ENCODE measurements at regions not wholly inside any gene's neighbourhood (a gene's known extent, or its start where the extent isn't known, plus 50 kb on each side); places are given as distances from the start of the nearest gene placed in this dataset.
"Not testable (repeated sequence)": the region's sequence is repeated elsewhere in the genome, so short reads cannot be mapped to it uniquely, and the experiment has no call there.

GRCh38 chr1:9449976-9450696, 89.1 kb upstream of the SLC25A33 start:
- no peak for DNase-seq (ENCODE audit: low spot score in 2 of 2)
- H3K36me3 Mint-ChIP-seq = no peaks in the 10 kb centered on the region
- no peak for ATAC-seq
- H3K4me1 Mint-ChIP-seq = no peaks in the 10 kb centered on the region
- no peaks in the 10 kb centered on the region for H3K9me3 Mint-ChIP-seq
- H3K27ac Mint-ChIP-seq = no peak overlapping the region
- H3K4me3 Mint-ChIP-seq = no peak overlapping the region

- no peaks in the 10 kb centered on the region for H3K36me3 Mint-ChIP-seq
Measured at GRCh38 chr1:9451081-9451480, 88.2 kb upstream of the SLC25A33 start.

GRCh38 chr1:9452516-9453140, 86.6 kb upstream of the SLC25A33 start:
- Mint-ChIP-seq H3K9me3 (no peaks in the 10 kb centered on the region), H3K36me3 (no peaks in the 10 kb centered on the region), H3K4me3 (no peak overlapping the region), H3K4me1 (no peaks in the 10 kb centered on the region), H3K27ac (peak overlapping the region; percentile 23)
- ATAC-seq (no peak), DNase-seq (ENCODE audit: low spot score in 2 of 2) (no peak)

More at GRCh38 chr1:9451081-9451480, 88.2 kb upstream of the SLC25A33 start:
- DNase-seq (ENCODE audit: low spot score in 2 of 2) (no peak), ATAC-seq (no peak)
- Mint-ChIP-seq H3K9me3 (no peaks in the 10 kb centered on the region), H3K27ac (no peak overlapping the region), H3K4me3 (no peak overlapping the region), H3K4me1 (no peaks in the 10 kb centered on the region)

GRCh38 chr1:9453375-9453774, 85.9 kb upstream of the SLC25A33 start:
- H3K27ac Mint-ChIP-seq = no peak overlapping the region
- H3K4me1 Mint-ChIP-seq = no peaks in the 10 kb centered on the region
- DNase-seq (ENCODE audit: low spot score in 2 of 2) = no peak
- ATAC-seq = no peak
- no peaks in the 10 kb centered on the region for H3K9me3 Mint-ChIP-seq
- H3K36me3 Mint-ChIP-seq = no peaks in the 10 kb centered on the region
- H3K4me3 Mint-ChIP-seq = no peak overlapping the region

- Mint-ChIP-seq H3K9me3 (no peaks in the 10 kb centered on the region), H3K4me1 (no peaks in the 10 kb centered on the region), H3K4me3 (no peak overlapping the region), H3K27ac (no peak overlapping the region), H3K36me3 (no peaks in the 10 kb centered on the region)
- DNase-seq (ENCODE audit: low spot score in 2 of 2) (no peak), ATAC-seq (no peak)
Measured at GRCh38 chr1:9453779-9454418, 85.4 kb upstream of the SLC25A33 start.

GRCh38 chr1:9454494-9455066, 84.7 kb upstream of the SLC25A33 start:
- ATAC-seq = no peak
- H3K36me3 Mint-ChIP-seq = no peaks in the 10 kb centered on the region
- no peak overlapping the region for H3K27ac Mint-ChIP-seq

GRCh38 chr1:9455487-9456234, 83.6 kb upstream of the SLC25A33 start:
- DNase-seq (ENCODE audit: low spot score in 2 of 2) = peak; percentile 51 to 78

More at GRCh38 chr1:9454494-9455066, 84.7 kb upstream of the SLC25A33 start:
- H3K4me3 Mint-ChIP-seq = no peak overlapping the region
- H3K9me3 Mint-ChIP-seq = no peaks in the 10 kb centered on the region
- no peaks in the 10 kb centered on the region for H3K4me1 Mint-ChIP-seq
- no peak for DNase-seq (ENCODE audit: low spot score in 2 of 2)

GRCh38 chr1:9456833-9457232, 82.4 kb upstream of the SLC25A33 start:
- DNase-seq (ENCODE audit: low spot score in 2 of 2) (no peak), ATAC-seq (no peak)
- Mint-ChIP-seq H3K4me3 (no peak overlapping the region), H3K4me1 (no peaks in the 10 kb centered on the region), H3K36me3 (no peaks in the 10 kb centered on the region), H3K27ac (no peak overlapping the region), H3K9me3 (no peaks in the 10 kb centered on the region)

More at GRCh38 chr1:9455487-9456234, 83.6 kb upstream of the SLC25A33 start:
- peak; percentile 77 for ATAC-seq
- Mint-ChIP-seq H3K27ac (no peak overlapping the region), H3K4me3 (no peak overlapping the region), H3K9me3 (no peaks in the 10 kb centered on the region), H3K4me1 (no peaks in the 10 kb centered on the region), H3K36me3 (no peaks in the 10 kb centered on the region)

GRCh38 chr1:9459816-9460407, 79.4 kb upstream of the SLC25A33 start:
- ATAC-seq (no peak), DNase-seq (ENCODE audit: low spot score in 2 of 2) (no peak)
- H3K27ac Mint-ChIP-seq = no peak overlapping the region
- H3K9me3 Mint-ChIP-seq = no peaks in the 10 kb centered on the region
- no peaks in the 10 kb centered on the region for H3K4me1 Mint-ChIP-seq
- H3K4me3 Mint-ChIP-seq = no peak overlapping the region
- no peaks in the 10 kb centered on the region for H3K36me3 Mint-ChIP-seq

- ATAC-seq (no peak), DNase-seq (ENCODE audit: low spot score in 2 of 2) (no peak)
- Mint-ChIP-seq H3K9me3 (no peaks in the 10 kb centered on the region), H3K4me3 (no peak overlapping the region), H3K36me3 (no peaks in the 10 kb centered on the region), H3K27ac (no peak overlapping the region), H3K4me1 (no peaks in the 10 kb centered on the region)
Measured at GRCh38 chr1:9465640-9466039, 73.6 kb upstream of the SLC25A33 start.

GRCh38 chr1:9466780-9467758, 72.2 kb upstream of the SLC25A33 start:
- Mint-ChIP-seq H3K27ac (peak overlapping the region; percentile 47), H3K9me3 (no peaks in the 10 kb centered on the region), H3K4me1 (no peaks in the 10 kb centered on the region), H3K4me3 (no peak overlapping the region), H3K36me3 (no peaks in the 10 kb centered on the region)
- ATAC-seq (no peak), DNase-seq (ENCODE audit: low spot score in 2 of 2) (no peak)

GRCh38 chr1:9469882-9470281, 69.4 kb upstream of the SLC25A33 start:
- not testable (repeated sequence) for H3K36me3 Mint-ChIP-seq; H3K4me1 Mint-ChIP-seq; H3K9me3 Mint-ChIP-seq; DNase-seq (ENCODE audit: low spot score in 2 of 2); H3K4me3 Mint-ChIP-seq; ATAC-seq; H3K27ac Mint-ChIP-seq

GRCh38 chr1:9471679-9472078, 67.6 kb upstream of the SLC25A33 start:
- DNase-seq (ENCODE audit: low spot score in 2 of 2) (no peak), ATAC-seq (no peak)
- Mint-ChIP-seq H3K27ac (no peak overlapping the region), H3K9me3 (no peaks in the 10 kb centered on the region), H3K4me1 (no peaks in the 10 kb centered on the region), H3K4me3 (no peak overlapping the region), H3K36me3 (no peaks in the 10 kb centered on the region)
